GM10248 (cell line): ENCODE measurements at regions not wholly inside any gene's neighbourhood (a gene's known extent, or its start where the extent isn't known, plus 50 kb on each side); places are given as distances from the start of the nearest gene placed in this dataset.

ENCODE experiments used
- CTCF ChIA-PET: fragments of 300-600 bp; sonication (Branson Sonifier 250); formaldehyde crosslinking; extraction: SDS; loops from one replicate; lab custom pipeline; 2021; ENCODE audit warnings: antibody characterized with exemption; lab: Yijun Ruan, JAX
- POLR2A ChIA-PET: fragments of 350-650 bp; sonication (Branson Sonifier 250); formaldehyde crosslinking; extraction: SDS; loops from one replicate; lab custom pipeline; 2020; ENCODE audit warnings: antibody characterized with exemption; lab: Yijun Ruan, JAX
- DNase-seq: peaks from one replicate; pipeline ENCODE4 v3.0.0; 2012; ENCODE audit errors: extremely low spot score
- TF ChIP-seq, protein P1 (sequence below): IDR thresholded peaks from 2 replicates; pipeline ENCODE4 v1.5.1; 2012; ENCODE audit warnings: mild to moderate bottlenecking, low read depth; ENCODE audit errors: extremely low read depth, missing control alignments, control extremely low read depth

DNA sequence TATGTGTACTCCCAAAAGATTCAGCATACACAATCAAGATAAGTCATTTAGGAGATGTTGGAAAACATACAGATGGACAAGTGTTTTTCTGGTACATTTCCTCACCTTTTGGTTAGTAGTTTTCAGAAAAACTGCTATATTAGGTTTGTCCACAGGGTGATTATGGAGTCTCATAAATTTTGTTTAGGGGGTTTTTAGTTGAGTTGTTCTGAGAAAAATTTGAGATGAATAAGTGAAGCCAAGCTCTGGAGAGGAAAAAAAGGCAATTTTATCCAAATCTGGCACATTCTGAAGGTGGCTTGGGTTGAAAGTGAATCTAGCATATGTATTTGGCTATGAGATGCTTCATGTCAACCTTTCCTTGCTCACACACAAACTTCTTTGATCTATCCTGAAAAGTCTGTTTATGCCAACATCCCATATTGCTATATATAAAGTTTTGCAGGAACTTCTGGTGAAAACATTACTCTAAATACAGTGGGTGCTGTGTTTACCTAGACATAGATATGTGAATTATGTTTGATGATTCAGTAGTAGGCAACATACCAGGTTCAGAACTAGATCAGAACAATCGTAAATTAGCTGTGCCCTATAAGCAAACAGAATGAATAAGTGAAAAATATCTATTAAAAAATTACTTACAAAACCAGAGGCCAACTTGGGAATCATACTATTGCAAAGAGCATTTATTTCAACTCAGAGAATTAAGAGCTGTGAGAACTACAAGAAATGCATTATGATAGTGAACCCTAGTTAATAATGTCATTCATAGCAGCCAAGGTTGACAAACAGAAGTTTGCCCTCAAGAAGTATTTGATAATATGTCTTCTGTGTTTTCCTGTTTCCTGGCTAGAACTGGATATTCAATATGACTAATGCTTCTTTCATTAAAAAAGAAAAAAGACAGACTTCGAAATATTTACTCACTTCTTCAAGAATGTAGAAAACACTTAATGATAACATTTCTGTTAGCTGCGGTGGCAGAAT, 552.0 kb downstream of the IRS1 start:
- DNase-seq = no peak
- TF ChIP-seq, protein P1, sequence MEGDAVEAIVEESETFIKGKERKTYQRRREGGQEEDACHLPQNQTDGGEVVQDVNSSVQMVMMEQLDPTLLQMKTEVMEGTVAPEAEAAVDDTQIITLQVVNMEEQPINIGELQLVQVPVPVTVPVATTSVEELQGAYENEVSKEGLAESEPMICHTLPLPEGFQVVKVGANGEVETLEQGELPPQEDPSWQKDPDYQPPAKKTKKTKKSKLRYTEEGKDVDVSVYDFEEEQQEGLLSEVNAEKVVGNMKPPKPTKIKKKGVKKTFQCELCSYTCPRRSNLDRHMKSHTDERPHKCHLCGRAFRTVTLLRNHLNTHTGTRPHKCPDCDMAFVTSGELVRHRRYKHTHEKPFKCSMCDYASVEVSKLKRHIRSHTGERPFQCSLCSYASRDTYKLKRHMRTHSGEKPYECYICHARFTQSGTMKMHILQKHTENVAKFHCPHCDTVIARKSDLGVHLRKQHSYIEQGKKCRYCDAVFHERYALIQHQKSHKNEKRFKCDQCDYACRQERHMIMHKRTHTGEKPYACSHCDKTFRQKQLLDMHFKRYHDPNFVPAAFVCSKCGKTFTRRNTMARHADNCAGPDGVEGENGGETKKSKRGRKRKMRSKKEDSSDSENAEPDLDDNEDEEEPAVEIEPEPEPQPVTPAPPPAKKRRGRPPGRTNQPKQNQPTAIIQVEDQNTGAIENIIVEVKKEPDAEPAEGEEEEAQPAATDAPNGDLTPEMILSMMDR = no peak
- POLR2A ChIA-PET = no interaction called here
- CTCF ChIA-PET = interaction anchor here (1.0 kb wide), 1 partner anchor 16 kb away, joined by 3 read pairs; no protein-coding TSS in a partner anchor

DNA sequence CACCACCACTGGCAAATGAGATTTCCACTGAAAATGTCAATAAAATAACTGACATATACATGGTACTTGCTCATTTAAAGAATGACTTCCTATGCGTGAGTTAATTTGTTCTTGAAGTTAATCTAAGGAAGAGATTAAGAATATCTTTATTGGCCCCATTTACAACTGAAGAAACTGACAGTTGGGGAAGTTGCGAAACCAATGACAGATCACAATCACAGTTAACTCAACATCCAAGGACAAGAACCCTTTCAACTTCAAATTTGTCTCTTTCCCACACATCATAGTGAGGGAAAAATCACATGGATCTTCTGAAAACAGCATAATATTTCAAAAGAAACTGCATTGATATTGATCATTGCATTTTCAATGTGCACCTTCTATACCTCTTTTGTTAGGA, 565.4 kb downstream of the IRS1 start:
- TF ChIP-seq, protein P1 = no peak
- CTCF ChIA-PET = no interaction called here
- DNase-seq = no peak
- POLR2A ChIA-PET = no interaction called here

DNA sequence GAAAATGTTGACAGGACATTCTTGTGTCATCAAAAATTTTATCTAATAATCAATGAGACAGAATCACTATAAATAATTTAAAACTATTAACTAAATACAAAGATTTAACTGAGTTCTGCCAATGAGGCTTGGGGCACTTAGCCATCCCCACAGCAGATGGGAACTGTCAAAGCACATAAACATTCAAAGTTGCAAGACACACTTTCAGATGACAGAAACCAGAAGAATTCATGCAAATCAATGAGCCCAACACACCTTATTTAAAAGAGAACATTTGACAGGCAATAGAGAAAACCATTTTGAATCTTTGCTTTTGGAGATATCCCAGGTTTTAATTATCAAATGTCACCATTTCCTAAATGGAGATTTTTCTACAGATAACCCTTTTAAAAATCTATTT, 566.2 kb downstream of the IRS1 start:
- ChIA-PET CTCF (interaction anchor here (2.8 kb wide), 1 partner anchor 18 kb away, joined by 13 read pairs; no protein-coding TSS in a partner anchor), POLR2A (no interaction called here)
- DNase-seq = no peak
- TF ChIP-seq, protein P1 = no peak

DNA sequence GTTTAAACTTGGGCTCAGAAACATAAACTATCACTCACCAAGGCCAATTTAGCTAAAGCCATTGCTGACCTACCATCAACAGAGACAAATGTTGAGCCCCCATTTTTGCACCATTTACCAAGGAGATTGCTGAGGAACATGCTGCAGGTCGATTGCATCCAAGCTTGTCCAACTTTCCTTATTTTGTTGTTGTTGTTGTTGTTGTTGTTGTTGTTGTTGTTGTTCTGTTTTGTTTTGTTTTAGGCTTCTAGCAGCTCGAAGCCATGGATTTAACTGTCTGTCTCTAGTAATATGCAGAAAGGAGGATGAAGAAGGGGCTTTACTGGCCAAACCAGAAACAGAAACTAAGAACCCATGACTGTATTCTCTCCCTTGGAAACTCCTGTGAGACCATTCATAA, 571.5 kb downstream of the IRS1 start:
- no peak for DNase-seq
- TF ChIP-seq, protein P1 = no peak
- ChIA-PET CTCF (interaction anchor here (1.6 kb wide), 1 partner anchor 12 kb away, joined by 8 read pairs; no protein-coding TSS in a partner anchor), POLR2A (no interaction called here)

DNA sequence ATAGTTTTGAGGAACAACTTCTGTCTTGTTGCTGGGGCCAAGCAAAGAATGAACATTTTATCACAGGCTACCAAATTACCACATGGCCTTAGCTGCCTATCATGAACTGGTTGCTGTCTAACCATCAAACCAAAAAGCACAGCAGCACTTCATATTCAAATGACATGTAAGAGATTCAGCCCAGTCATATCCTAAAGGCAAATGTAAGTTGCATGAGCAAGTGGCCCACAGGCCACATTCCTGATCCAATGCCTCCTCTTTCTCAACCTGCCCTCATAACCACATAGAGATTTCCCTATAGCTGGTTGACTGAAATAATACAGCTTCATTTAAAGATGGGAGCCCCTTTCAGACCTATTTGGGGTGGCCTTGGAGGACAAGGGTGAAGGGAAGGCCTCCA, 572.3 kb downstream of the IRS1 start:
- TF ChIP-seq, protein P1 = no peak
- ChIA-PET CTCF (interaction anchor here (1.6 kb wide), 1 partner anchor 11 kb away, joined by 8 read pairs; no protein-coding TSS in a partner anchor), POLR2A (no interaction called here)
- DNase-seq = no peak

DNA sequence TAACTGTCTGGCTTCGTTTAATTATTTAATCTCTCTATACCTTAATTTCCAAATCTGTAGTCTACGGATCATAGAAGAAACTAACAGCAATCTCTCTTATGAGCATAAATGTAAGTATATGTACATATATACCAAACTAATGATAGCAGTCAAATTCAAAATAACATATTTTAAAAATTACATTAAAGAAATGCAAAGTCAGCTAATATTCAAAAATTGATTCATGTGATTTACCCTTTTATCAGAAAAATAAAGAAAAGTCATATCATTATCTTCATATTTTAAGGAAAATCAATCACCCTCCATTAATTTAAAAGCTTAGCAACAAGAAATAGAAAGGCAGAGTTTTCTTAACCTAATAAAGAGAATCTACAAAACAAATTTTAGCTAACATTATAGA, 575.9 kb downstream of the IRS1 start:
- ChIA-PET CTCF (no interaction called here), POLR2A (no interaction called here)
- no peak for DNase-seq
- TF ChIP-seq, protein P1 = no peak
